ENCODE measurements at regions not wholly inside any gene's neighbourhood (a gene's known extent, or its start where the extent isn't known, plus 50 kb on each side); places are given as distances from the start of the nearest gene placed in this dataset.

- Mint-ChIP-seq H3K4me1 (no peaks in the 10 kb centered on the region), H3K9me3 (peaks cover 0 to 17% (median 14%) of the 10 kb centered on the region in 9 donors), H3K27ac (no peak overlapping the region), H3K36me3 (peaks cover 0 to 13% (median 0%) of the 10 kb centered on the region in 3 donors), H3K27me3 (peaks cover 5 to 18% (median 13%) of the 10 kb centered on the region in 5 donors), H3K4me3 (no peak overlapping the region)
- DNase-seq = no peak
- no peak for ATAC-seq
- POLR2A ChIA-PET = no interaction called here
Observed at GRCh38 chr13:43990021-43990420, 110.3 kb downstream of the LACC1 start.

DNA sequence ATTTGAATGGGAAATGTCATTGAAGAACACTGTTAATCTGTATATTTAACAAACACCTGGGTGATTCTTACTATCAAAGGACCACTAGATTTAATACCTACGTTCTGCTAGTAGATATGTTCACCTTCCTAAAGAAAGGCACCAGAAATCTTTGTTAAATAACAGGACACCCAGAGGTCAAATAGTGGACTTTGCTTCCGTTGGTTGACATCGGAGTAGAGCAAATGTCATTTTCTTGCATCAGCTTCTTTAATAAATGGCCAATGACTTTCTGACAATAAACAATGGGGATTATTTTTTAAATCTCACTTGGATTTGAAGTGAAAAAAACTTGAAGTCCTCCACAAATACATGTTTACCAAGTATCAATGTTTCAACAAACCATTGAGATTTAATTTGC lies 111.1 kb downstream of the LACC1 start:
- H3K27me3 Mint-ChIP-seq = peaks cover 5 to 20% (median 13%) of the 10 kb centered on the region in 5 donors
- H3K27ac Mint-ChIP-seq = no peak overlapping the region
- no peak overlapping the region for H3K4me3 Mint-ChIP-seq
- H3K4me1 Mint-ChIP-seq = no peaks in the 10 kb centered on the region
- POLR2A ChIA-PET = no interaction called here
- DNase-seq (no peak), ATAC-seq (no peak)
- H3K9me3 Mint-ChIP-seq = peaks cover 0 to 25% (median 19%) of the 10 kb centered on the region in 9 donors
- H3K36me3 Mint-ChIP-seq = peaks cover 0 to 21% (median 0%) of the 10 kb centered on the region in 3 donors

DNA sequence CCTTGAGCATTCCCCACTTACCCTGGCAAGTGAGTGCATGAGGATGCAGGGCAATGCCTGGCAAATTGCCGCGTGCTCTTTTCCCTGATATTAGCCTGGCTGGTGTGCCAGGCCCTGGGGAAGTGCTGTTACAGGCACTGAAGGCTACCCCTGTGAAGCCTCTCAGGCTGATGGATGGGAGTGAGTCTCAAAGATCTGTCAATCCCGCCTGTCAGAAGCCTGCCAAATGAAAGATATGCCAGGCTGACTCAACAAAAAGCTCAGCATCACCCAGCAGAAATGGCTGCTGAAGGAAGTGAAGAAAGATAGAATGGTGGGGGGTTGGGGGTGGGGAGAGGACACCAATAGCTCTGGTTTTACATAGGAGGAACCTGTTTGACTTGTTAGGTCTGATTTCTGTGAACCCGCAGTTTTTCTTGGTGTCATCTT lies 112.1 kb downstream of the LACC1 start:
- H3K4me1 Mint-ChIP-seq = no peaks in the 10 kb centered on the region
- H3K9me3 Mint-ChIP-seq = peaks cover 0 to 30% (median 19%) of the 10 kb centered on the region in 9 donors
- H3K27ac Mint-ChIP-seq = no peak overlapping the region
- H3K27me3 Mint-ChIP-seq = peaks cover 5 to 20% (median 13%) of the 10 kb centered on the region in 5 donors
- H3K36me3 Mint-ChIP-seq = peaks cover 0 to 23% (median 0%) of the 10 kb centered on the region in 3 donors
- H3K4me3 Mint-ChIP-seq = no peak overlapping the region
- no peak for ATAC-seq
- DNase-seq = no peak
- POLR2A ChIA-PET = no interaction called here

GRCh38 chr13:43992211-43992610 lies 112.5 kb downstream of the LACC1 start:
- H3K4me1 Mint-ChIP-seq = no peaks in the 10 kb centered on the region

GRCh38 chr13:43994999-43995859 lies 115.5 kb downstream of the LACC1 start:
- peaks cover 0 to 23% (median 0%) of the 10 kb centered on the region in 3 donors for H3K36me3 Mint-ChIP-seq
- no peak overlapping the region for H3K27ac Mint-ChIP-seq
- H3K9me3 Mint-ChIP-seq = peaks cover 0 to 30% (median 19%) of the 10 kb centered on the region in 9 donors

More at GRCh38 chr13:43992211-43992610, 112.5 kb downstream of the LACC1 start:
- Mint-ChIP-seq H3K27ac (no peak overlapping the region), H3K36me3 (peaks cover 0 to 23% (median 0%) of the 10 kb centered on the region in 3 donors), H3K27me3 (peaks cover 5 to 20% (median 13%) of the 10 kb centered on the region in 5 donors), H3K9me3 (peaks cover 0 to 30% (median 19%) of the 10 kb centered on the region in 9 donors), H3K4me3 (no peak overlapping the region)
- DNase-seq = no peak
- no peak for ATAC-seq
- POLR2A ChIA-PET = no interaction called here

GRCh38 chr13:43996221-43996620 lies 116.5 kb downstream of the LACC1 start:
- H3K27me3 Mint-ChIP-seq = peaks cover 7 to 16% (median 13%) of the 10 kb centered on the region in 5 donors
- ATAC-seq (no peak), DNase-seq (no peak)
- peaks cover 0 to 23% (median 0%) of the 10 kb centered on the region in 3 donors for H3K36me3 Mint-ChIP-seq
- POLR2A ChIA-PET = no interaction called here
- H3K4me1 Mint-ChIP-seq = no peaks in the 10 kb centered on the region
- peaks cover 0 to 30% (median 19%) of the 10 kb centered on the region in 9 donors for H3K9me3 Mint-ChIP-seq
- no peak overlapping the region for H3K4me3 Mint-ChIP-seq
- H3K27ac Mint-ChIP-seq = no peak overlapping the region

More at GRCh38 chr13:43994999-43995859, 115.5 kb downstream of the LACC1 start:
- ATAC-seq (no peak), DNase-seq (no peak)
- H3K4me1 Mint-ChIP-seq = no peaks in the 10 kb centered on the region
- H3K27me3 Mint-ChIP-seq = peaks cover 5 to 17% (median 13%) of the 10 kb centered on the region in 5 donors
- POLR2A ChIA-PET = no interaction called here
- H3K4me3 Mint-ChIP-seq = no peak overlapping the region

DNA sequence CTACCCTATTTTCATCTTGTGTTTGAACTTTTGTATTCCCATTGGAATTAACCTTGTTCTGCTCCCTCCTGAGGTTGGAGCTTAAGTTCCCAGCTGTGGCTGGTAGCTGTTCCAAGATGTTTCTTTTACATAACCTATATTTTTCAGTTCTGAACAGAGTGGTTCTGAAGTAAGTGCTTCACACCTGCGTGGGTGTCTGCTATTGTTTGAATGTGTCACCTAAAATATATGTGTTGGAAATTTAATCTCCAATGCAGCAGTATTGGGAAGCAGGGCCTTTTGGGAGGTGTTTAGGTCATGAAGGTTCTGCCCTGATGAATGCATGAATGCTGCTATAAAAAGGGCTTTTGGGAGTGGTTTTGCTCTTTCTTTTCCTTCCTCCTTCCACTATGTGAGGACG lies 123.8 kb downstream of the LACC1 start:
- no peaks in the 10 kb centered on the region for H3K4me1 Mint-ChIP-seq
- POLR2A ChIA-PET = no interaction called here

GRCh38 chr13:44004878-44005277 lies 125.2 kb downstream of the LACC1 start:
- POLR2A ChIA-PET = no interaction called here
- peaks cover 0 to 3% (median 0%) of the 10 kb centered on the region in 9 donors for H3K9me3 Mint-ChIP-seq
- no peak for ATAC-seq
- peaks cover 0 to 5% (median 0%) of the 10 kb centered on the region in 3 donors for H3K36me3 Mint-ChIP-seq
- H3K27me3 Mint-ChIP-seq = peaks cover 2 to 14% (median 6%) of the 10 kb centered on the region in 5 donors
- H3K27ac Mint-ChIP-seq = no peak overlapping the region
- no peak for DNase-seq
- no peak overlapping the region for H3K4me3 Mint-ChIP-seq
- H3K4me1 Mint-ChIP-seq = no peaks in the 10 kb centered on the region

More for the DNA sequence above, 123.8 kb downstream of the LACC1 start:
- H3K27me3 Mint-ChIP-seq = peaks cover 2 to 14% (median 6%) of the 10 kb centered on the region in 5 donors
- ATAC-seq (no peak), DNase-seq (no peak)
- peaks cover 0 to 5% (median 0%) of the 10 kb centered on the region in 3 donors for H3K36me3 Mint-ChIP-seq
- H3K27ac Mint-ChIP-seq = no peak overlapping the region
- H3K4me3 Mint-ChIP-seq = no peak overlapping the region
- H3K9me3 Mint-ChIP-seq = peaks cover 0 to 3% (median 0%) of the 10 kb centered on the region in 9 donors

DNA sequence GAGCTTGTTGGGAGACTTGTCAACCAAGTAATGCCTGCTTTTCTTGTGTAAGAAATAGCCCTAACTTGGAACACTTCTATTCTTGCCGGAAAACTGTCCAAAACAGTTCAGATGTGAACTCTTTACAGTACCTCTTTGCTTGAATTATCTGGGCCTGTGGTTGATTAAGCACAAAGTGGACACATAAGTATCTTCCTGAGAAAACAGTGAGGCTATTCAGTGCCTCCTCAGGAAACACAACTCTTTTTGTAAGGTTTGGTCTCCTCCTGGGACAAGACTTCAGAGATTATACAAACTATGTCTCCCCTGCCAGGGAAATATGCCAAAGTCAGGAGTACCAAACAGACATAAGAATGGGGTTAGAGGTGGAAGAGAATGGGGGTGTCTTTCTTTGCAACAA lies 127.7 kb downstream of the LACC1 start:
- Mint-ChIP-seq H3K27ac (no peak overlapping the region), H3K36me3 (peaks cover 0 to 5% (median 0%) of the 10 kb centered on the region in 3 donors), H3K4me3 (no peak overlapping the region), H3K27me3 (peaks cover 2 to 14% (median 4%) of the 10 kb centered on the region in 5 donors), H3K9me3 (peaks cover 0 to 3% (median 0%) of the 10 kb centered on the region in 9 donors), H3K4me1 (no peaks in the 10 kb centered on the region)
- ATAC-seq (no peak), DNase-seq (no peak)
- POLR2A ChIA-PET = no interaction called here

GRCh38 chr13:44011036-44011435 lies 131.3 kb downstream of the LACC1 start:
- H3K27ac Mint-ChIP-seq = no peak overlapping the region
- POLR2A ChIA-PET = no interaction called here
- H3K4me3 Mint-ChIP-seq = no peak overlapping the region
- peaks cover 0 to 3% (median 0%) of the 10 kb centered on the region in 9 donors for H3K9me3 Mint-ChIP-seq
- H3K36me3 Mint-ChIP-seq = peaks cover 0 to 5% (median 0%) of the 10 kb centered on the region in 3 donors
- ATAC-seq = no peak
- DNase-seq = no peak
- H3K4me1 Mint-ChIP-seq = no peaks in the 10 kb centered on the region
- peaks cover 0 to 6% (median 0%) of the 10 kb centered on the region in 5 donors for H3K27me3 Mint-ChIP-seq

DNA sequence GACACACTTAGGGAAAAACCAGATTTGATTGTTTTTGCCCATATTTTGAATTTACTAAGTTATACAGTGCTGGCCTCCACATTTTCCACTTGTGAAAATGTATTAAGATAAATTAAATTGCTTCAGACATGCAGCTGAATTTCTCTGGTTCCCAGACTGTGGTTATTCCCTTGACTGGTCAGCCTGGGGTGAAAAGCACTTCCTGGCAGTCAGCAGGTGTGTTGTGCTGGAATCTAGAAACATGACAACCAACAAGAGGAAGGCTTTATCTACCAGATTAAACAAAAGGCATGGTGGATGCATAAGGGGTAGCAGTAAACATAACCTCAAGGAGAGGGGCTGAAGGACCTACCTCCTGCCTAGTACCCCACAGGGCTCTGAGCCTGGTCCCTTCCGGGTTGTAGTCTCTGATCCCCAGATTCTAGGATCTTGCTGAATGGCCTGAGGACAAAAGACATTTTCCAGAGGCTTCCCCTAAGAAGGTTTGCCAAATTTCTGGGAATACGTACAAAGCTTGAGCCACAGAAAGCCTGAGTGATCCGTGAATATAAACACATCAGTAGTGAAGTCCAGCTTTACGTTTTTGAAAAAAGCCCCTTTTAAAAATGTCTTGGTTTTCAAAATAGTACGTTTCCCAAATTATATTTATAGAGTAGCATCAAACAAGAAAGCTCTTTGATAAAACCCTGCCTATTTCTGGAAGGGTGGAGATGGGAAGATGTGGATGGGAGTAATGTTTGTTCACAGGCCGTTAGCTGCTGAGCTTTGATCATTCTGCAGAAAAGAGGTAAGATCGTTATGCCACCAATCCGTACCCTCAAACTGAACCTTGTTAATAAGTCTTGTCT lies 133.4 kb downstream of the LACC1 start:
- POLR2A ChIA-PET = no interaction called here
- Mint-ChIP-seq H3K9me3 (no peaks in the 10 kb centered on the region), H3K4me1 (peaks cover 0 to 8% (median 3%) of the 10 kb centered on the region in 4 donors), H3K4me3 (no peak overlapping the region), H3K27me3 (peaks cover 0 to 4% (median 0%) of the 10 kb centered on the region in 5 donors), H3K27ac (no peak overlapping the region), H3K36me3 (no peaks in the 10 kb centered on the region)
- DNase-seq (no peak), ATAC-seq (no peak)

- peaks cover 0 to 4% (median 0%) of the 10 kb centered on the region in 5 donors for H3K27me3 Mint-ChIP-seq
- no peak overlapping the region for H3K27ac Mint-ChIP-seq
- POLR2A ChIA-PET = no interaction called here
Observed at GRCh38 chr13:44013758-44014291, 134.1 kb downstream of the LACC1 start.

More at GRCh38 chr13:44013758-44014291, 134.1 kb downstream of the LACC1 start:
- peaks cover 0 to 11% (median 3%) of the 10 kb centered on the region in 4 donors for H3K4me1 Mint-ChIP-seq
- DNase-seq = no peak
- no peak for ATAC-seq
- no peaks in the 10 kb centered on the region for H3K36me3 Mint-ChIP-seq
- no peak overlapping the region for H3K4me3 Mint-ChIP-seq
- no peaks in the 10 kb centered on the region for H3K9me3 Mint-ChIP-seq

All from naive thymus-derived CD8-positive, alpha-beta T cell (primary cell).